Stimulated activated CD4-positive, alpha-beta T cell treated with anti-CD3 and anti-CD28 coated beads, Interleukin-15, amount 100 ng/mL, for 24 hours (primary cell): ENCODE measurements at regions not wholly inside any gene's neighbourhood (a gene's known extent, or its start where the extent isn't known, plus 50 kb on each side); places are given as distances from the start of the nearest gene placed in this dataset.

Experiments used
- DNase-seq: peaks from one replicate; pipeline ENCODE4 v3.0.0-alpha.2; 2020

GRCh38 chr2:5377323-5377722 lies 314.9 kb upstream of the SOX11 start:
- DNase-seq: no peak

- no peak for DNase-seq
Observed at GRCh38 chr2:5379811-5380210, 312.4 kb upstream of the SOX11 start.

GRCh38 chr2:5385596-5385995 lies 306.6 kb upstream of the SOX11 start:
- no peak for DNase-seq

GRCh38 chr2:5387406-5387805 lies 304.8 kb upstream of the SOX11 start:
- DNase-seq: no peak

GRCh38 chr2:5389740-5390139 lies 302.4 kb upstream of the SOX11 start:
- no peak for DNase-seq

- DNase-seq: no peak
Observed at GRCh38 chr2:5391362-5391761, 300.8 kb upstream of the SOX11 start.

- no peak for DNase-seq
Observed at GRCh38 chr2:5392658-5393057, 299.5 kb upstream of the SOX11 start.

- DNase-seq: no peak
Observed at GRCh38 chr2:5393474-5393873, 298.7 kb upstream of the SOX11 start.

GRCh38 chr2:5394223-5394622 lies 298.0 kb upstream of the SOX11 start:
- DNase-seq: no peak

- DNase-seq: no peak
Observed at GRCh38 chr2:5401115-5401657, 291.0 kb upstream of the SOX11 start.

GRCh38 chr2:5403392-5403791 lies 288.8 kb upstream of the SOX11 start:
- DNase-seq: no peak

GRCh38 chr2:5409898-5410381 lies 282.2 kb upstream of the SOX11 start:
- no peak for DNase-seq

GRCh38 chr2:5410991-5411700 lies 281.0 kb upstream of the SOX11 start:
- DNase-seq: no peak

GRCh38 chr2:5412001-5412400 lies 280.2 kb upstream of the SOX11 start:
- DNase-seq: no peak

- DNase-seq: no peak
Observed at GRCh38 chr2:5433855-5434254, 258.3 kb upstream of the SOX11 start.

GRCh38 chr2:5437375-5437774 lies 254.8 kb upstream of the SOX11 start:
- DNase-seq: no peak

GRCh38 chr2:5440174-5440573 lies 252.0 kb upstream of the SOX11 start:
- DNase-seq: no peak

GRCh38 chr2:5442736-5443135 lies 249.4 kb upstream of the SOX11 start:
- no peak for DNase-seq

- no peak for DNase-seq
Observed at GRCh38 chr2:5444168-5444567, 248.0 kb upstream of the SOX11 start.

- DNase-seq: no peak
Observed at GRCh38 chr2:5444854-5445253, 247.3 kb upstream of the SOX11 start.

- DNase-seq: no peak
Observed at GRCh38 chr2:5449867-5450266, 242.3 kb upstream of the SOX11 start.

- no peak for DNase-seq
Observed at GRCh38 chr2:5453220-5454050, 238.7 kb upstream of the SOX11 start.

- no peak for DNase-seq
Observed at GRCh38 chr2:5454051-5454390, 238.2 kb upstream of the SOX11 start.

GRCh38 chr2:5459041-5459440 lies 233.1 kb upstream of the SOX11 start:
- DNase-seq: no peak
